A172 (cell line): ENCODE measurements at regions not wholly inside any gene's neighbourhood (a gene's known extent, or its start where the extent isn't known, plus 50 kb on each side); places are given as distances from the start of the nearest gene placed in this dataset.

Experiments used
- DNase-seq: peaks from one replicate; pipeline ENCODE4 v3.0.0-alpha.2; 2015; ENCODE audit warnings: low spot score

- no peak for DNase-seq
These were observed 160.5 kb downstream of the FGF18 start for GRCh38 chr5:171579976-171580411.

GRCh38 chr5:171580502-171581265 is 161.2 kb downstream of the FGF18 start:
- DNase-seq = no peak

GRCh38 chr5:171581781-171582180 is 162.3 kb downstream of the FGF18 start:
- no peak for DNase-seq

- DNase-seq = no peak
These were observed 163.4 kb downstream of the FGF18 start for GRCh38 chr5:171582849-171583248.

GRCh38 chr5:171585981-171586380 is 166.5 kb downstream of the FGF18 start:
- DNase-seq = no peak

GRCh38 chr5:171586436-171586835 is 167.0 kb downstream of the FGF18 start:
- DNase-seq = no peak

GRCh38 chr5:171588046-171588445 is 168.6 kb downstream of the FGF18 start:
- no peak for DNase-seq

- no peak for DNase-seq
These were observed 169.3 kb downstream of the FGF18 start for GRCh38 chr5:171588790-171589189.

GRCh38 chr5:171589461-171589860 is 170.0 kb downstream of the FGF18 start:
- no peak for DNase-seq

GRCh38 chr5:171592076-171592475 is 172.6 kb downstream of the FGF18 start:
- no peak for DNase-seq

- peak; percentile 19 for DNase-seq
These were observed 173.3 kb downstream of the FGF18 start for GRCh38 chr5:171592736-171593135.

GRCh38 chr5:171593401-171593800 is 174.0 kb downstream of the FGF18 start:
- no peak for DNase-seq

GRCh38 chr5:171593976-171594375 is 174.5 kb downstream of the FGF18 start:
- no peak for DNase-seq

GRCh38 chr5:171595401-171595800 is 176.0 kb downstream of the FGF18 start:
- DNase-seq = no peak

GRCh38 chr5:171595801-171596231 is 176.4 kb downstream of the FGF18 start:
- DNase-seq = peak; percentile 90

GRCh38 chr5:171596391-171596878 is 177.0 kb downstream of the FGF18 start:
- DNase-seq = peak; percentile 91

- DNase-seq = no peak
These were observed 178.6 kb downstream of the FGF18 start for GRCh38 chr5:171597946-171598640.

GRCh38 chr5:171598641-171599152 is 179.2 kb downstream of the FGF18 start:
- no peak for DNase-seq

- no peak for DNase-seq
These were observed 180.0 kb downstream of the FGF18 start for GRCh38 chr5:171599411-171599810.

GRCh38 chr5:171599957-171600612 is 180.6 kb downstream of the FGF18 start:
- no peak for DNase-seq

- no peak for DNase-seq
These were observed 181.4 kb downstream of the FGF18 start for GRCh38 chr5:171600741-171601265.

GRCh38 chr5:171601266-171601881 is 181.9 kb downstream of the FGF18 start:
- peak; percentile 26 for DNase-seq
